HepG2 (cell line): ENCODE measurements at regions not wholly inside any gene's neighbourhood (a gene's known extent, or its start where the extent isn't known, plus 50 kb on each side); places are given as distances from the start of the nearest gene placed in this dataset.

Source experiments
- GZF1 ChIP-seq: sonication (generic); formaldehyde crosslinking; IDR thresholded peaks from 2 replicates; pipeline ENCODE4 v1.5.1; 2020; ENCODE audit warnings: mild to moderate bottlenecking, missing genetic modification reagents
- MXI1 ChIP-seq: IDR thresholded peaks from 3 replicates; pipeline ENCODE4 v1.6.1; 2012; ENCODE audit warnings: low read depth, low read length, inconsistent platforms, borderline replicate concordance
- NKX3-1 ChIP-seq: sonication (generic); formaldehyde crosslinking; IDR thresholded peaks from 2 replicates; pipeline ENCODE4 v1.5.0; 2020; ENCODE audit warnings: missing genetic modification reagents
- SALL2 ChIP-seq: sonication (generic); formaldehyde crosslinking; IDR thresholded peaks from 2 replicates; pipeline ENCODE4 v1.8.1; 2023; ENCODE audit warnings: mild to moderate bottlenecking, missing genetic modification reagents, inconsistent platforms
- SNAPC4 ChIP-seq: sonication (generic); formaldehyde crosslinking; IDR thresholded peaks from 2 replicates; pipeline ENCODE4 v1.4.0; 2020; ENCODE audit warnings: mild to moderate bottlenecking, missing genetic modification reagents
- ZNF646 ChIP-seq: sonication (generic); formaldehyde crosslinking; IDR thresholded peaks from 2 replicates; pipeline ENCODE4 v1.9.0; 2021; ENCODE audit warnings: mild to moderate bottlenecking, missing genetic modification reagents

GRCh38 chr18:39349801-39350200 lies 1784.2 kb upstream of the CELF4 start (continued):
- no peak for TF ChIP-seq SNAPC4
- TF ChIP-seq MXI1: no peak
- no peak for TF ChIP-seq ZNF646 (CRISPR knock-in tag)
- TF ChIP-seq NKX3-1 (CRISPR knock-in tag): no peak
- TF ChIP-seq SALL2 (CRISPR knock-in tag): no peak
- no peak for TF ChIP-seq GZF1 (CRISPR knock-in tag)
